ENCODE measurements at regions not wholly inside any gene's neighbourhood (a gene's known extent, or its start where the extent isn't known, plus 50 kb on each side); places are given as distances from the start of the nearest gene placed in this dataset.

DNA sequence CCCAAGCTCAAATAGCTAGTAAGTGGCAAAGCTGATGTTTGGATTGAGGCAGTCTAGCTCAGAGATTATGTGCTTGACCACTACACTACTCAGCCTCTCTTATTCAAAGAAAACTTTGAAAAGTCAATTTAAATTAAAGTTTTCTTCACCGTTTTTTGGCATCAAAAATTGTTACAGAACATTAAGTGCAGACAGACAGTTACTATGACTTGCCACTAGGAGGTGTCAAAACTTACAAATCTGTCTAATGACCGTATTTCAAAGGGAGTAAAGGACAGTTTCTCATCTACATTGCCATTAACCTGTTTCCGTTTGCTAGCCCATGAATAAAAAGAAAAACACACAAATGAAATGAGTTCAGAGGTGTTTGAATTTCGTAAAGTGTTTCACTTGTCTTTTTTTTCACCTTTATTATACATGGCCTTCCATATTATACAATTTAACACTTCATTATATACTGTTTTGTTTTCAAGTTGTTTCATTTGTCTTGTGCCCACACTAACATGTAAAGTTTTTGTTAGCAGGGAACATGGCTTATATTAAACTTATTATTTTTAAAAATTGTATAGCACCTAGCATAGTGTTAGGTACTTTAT, 57.4 kb upstream of the MTF2 start:
- H3K4me3 ChIP-seq, result no peak overlapping the region
- DNase-seq (no peak), ATAC-seq (ENCODE audit: low FRiP score in 2 of 2) (peak in 1 of 2 donors; percentile 84)
- WGBS, 2 donors, result 8 to 16% methylated on average over 4 of the region's 4 CpGs
- H3K4me1 ChIP-seq, result peaks cover 0 to 6% (median 0%) of the 10 kb centered on the region in 4 donors
- no peaks in the 10 kb centered on the region for H3K27me3 ChIP-seq
- H3K36me3 ChIP-seq, result no peaks in the 10 kb centered on the region
- no peak overlapping the region for H3K27ac ChIP-seq
- TF ChIP-seq EP300 (IDR thresholded peaks at IDR 0.05) (no peak), POLR2AphosphoS5 (IDR thresholded peaks at IDR 0.05) (no peak)
- TF ChIP-seq, protein P1, sequence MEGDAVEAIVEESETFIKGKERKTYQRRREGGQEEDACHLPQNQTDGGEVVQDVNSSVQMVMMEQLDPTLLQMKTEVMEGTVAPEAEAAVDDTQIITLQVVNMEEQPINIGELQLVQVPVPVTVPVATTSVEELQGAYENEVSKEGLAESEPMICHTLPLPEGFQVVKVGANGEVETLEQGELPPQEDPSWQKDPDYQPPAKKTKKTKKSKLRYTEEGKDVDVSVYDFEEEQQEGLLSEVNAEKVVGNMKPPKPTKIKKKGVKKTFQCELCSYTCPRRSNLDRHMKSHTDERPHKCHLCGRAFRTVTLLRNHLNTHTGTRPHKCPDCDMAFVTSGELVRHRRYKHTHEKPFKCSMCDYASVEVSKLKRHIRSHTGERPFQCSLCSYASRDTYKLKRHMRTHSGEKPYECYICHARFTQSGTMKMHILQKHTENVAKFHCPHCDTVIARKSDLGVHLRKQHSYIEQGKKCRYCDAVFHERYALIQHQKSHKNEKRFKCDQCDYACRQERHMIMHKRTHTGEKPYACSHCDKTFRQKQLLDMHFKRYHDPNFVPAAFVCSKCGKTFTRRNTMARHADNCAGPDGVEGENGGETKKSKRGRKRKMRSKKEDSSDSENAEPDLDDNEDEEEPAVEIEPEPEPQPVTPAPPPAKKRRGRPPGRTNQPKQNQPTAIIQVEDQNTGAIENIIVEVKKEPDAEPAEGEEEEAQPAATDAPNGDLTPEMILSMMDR (IDR thresholded peaks at IDR 0.05), result peak; percentile 46 to 82 (median 64)
- no peaks in the 10 kb centered on the region for H3K9me3 ChIP-seq

DNA sequence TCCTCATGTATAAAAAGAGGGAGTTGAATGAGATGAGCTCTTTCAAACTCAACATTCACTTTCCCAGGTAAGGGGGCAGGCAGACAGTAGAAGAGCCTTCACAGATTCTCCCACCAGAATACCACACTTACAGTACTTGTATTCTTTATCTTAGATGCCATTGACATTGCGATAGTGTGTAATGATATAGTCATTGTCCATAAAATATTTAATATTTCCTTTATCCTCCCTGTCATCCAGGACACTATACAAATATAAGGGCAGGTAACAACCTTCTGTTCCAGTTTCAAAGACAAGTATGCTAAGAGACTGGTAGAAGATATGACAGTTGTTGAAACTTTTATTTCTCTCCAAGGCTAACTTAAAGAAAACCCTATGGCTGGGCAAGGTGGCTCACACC, 56.5 kb upstream of the MTF2 start:
- Histone ChIP-seq H3K4me3 (no peak overlapping the region), H3K27me3 (no peaks in the 10 kb centered on the region), H3K27ac (no peak overlapping the region), H3K36me3 (no peaks in the 10 kb centered on the region), H3K4me1 (peaks cover 0 to 6% (median 0%) of the 10 kb centered on the region in 4 donors), H3K9me3 (no peaks in the 10 kb centered on the region)
- no peak for ATAC-seq (ENCODE audit: low FRiP score in 2 of 2)
- 94 to 100% methylated on average over 1 of the region's 1 CpG for WGBS, 2 donors
- no peak for DNase-seq
- TF ChIP-seq EP300 (IDR thresholded peaks at IDR 0.05) (no peak), POLR2A (IDR thresholded peaks at IDR 0.05) (no peak), POLR2AphosphoS5 (IDR thresholded peaks at IDR 0.05) (no peak)
- TF ChIP-seq, protein P1 (IDR thresholded peaks at IDR 0.05), result no peak

DNA sequence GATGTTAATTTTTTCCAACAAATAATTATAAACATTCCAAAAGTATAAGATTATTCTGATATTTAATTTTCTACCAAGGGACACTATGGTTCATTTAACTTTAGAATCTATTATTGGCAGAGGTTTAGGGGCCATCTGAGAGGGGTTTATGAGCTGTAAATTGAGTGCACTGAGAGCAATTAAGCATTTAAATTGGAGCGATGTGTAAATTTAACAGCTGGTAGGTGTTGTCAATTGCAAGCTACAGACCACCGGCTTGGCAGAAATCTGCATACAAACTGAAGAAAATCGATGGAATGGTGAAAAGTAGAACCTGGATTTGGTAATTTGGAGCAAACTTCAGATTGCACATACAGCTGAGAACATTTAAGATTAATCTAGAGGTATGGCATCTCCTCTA, 55.8 kb upstream of the MTF2 start:
- TF ChIP-seq, protein P1 (IDR thresholded peaks at IDR 0.05), result no peak
- TF ChIP-seq EP300 (IDR thresholded peaks at IDR 0.05) (no peak), POLR2A (IDR thresholded peaks at IDR 0.05) (no peak), POLR2AphosphoS5 (IDR thresholded peaks at IDR 0.05) (no peak)
- no peaks in the 10 kb centered on the region for H3K9me3 ChIP-seq
- ATAC-seq (ENCODE audit: low FRiP score in 2 of 2) (no peak), DNase-seq (no peak)
- no peak overlapping the region for H3K27ac ChIP-seq
- H3K4me1 ChIP-seq, result peaks cover 0 to 6% (median 0%) of the 10 kb centered on the region in 4 donors
- H3K36me3 ChIP-seq, result no peaks in the 10 kb centered on the region
- H3K4me3 ChIP-seq, result no peak overlapping the region
- 54 to 56% methylated on average over 3 of the region's 3 CpGs for WGBS, 2 donors
- H3K27me3 ChIP-seq, result no peaks in the 10 kb centered on the region

DNA sequence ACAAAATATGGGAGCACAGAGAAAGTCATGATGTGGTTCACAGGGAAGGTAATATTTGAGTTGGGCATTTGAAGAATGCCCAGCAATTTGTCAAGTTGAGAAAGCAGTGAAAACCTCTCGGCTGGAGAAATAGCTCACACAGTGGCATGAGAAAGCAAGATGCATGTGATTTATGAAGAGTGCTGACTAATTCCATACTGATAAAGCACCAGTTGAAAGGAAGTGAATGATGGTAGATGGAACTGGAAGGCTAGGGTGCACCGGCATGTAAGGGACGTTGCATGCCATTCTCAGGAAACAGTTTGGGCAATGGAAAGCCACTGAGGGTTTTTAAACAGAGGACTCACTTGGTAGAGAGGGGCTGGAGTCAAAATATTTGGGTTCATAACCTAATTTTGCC, 53.5 kb upstream of the MTF2 start:
- Histone ChIP-seq H3K27me3 (no peaks in the 10 kb centered on the region), H3K27ac (no peak overlapping the region), H3K4me3 (no peak overlapping the region), H3K4me1 (peaks cover 0 to 6% (median 0%) of the 10 kb centered on the region in 4 donors), H3K9me3 (no peaks in the 10 kb centered on the region), H3K36me3 (no peaks in the 10 kb centered on the region)
- DNase-seq, result no peak
- 47 to 74% methylated on average over 3 of the region's 3 CpGs for WGBS, 2 donors
- no peak for ATAC-seq (ENCODE audit: low FRiP score in 2 of 2)
- no peak for TF ChIP-seq EP300 (IDR thresholded peaks at IDR 0.05)
- TF ChIP-seq, protein P1 (IDR thresholded peaks at IDR 0.05), result no peak
- TF ChIP-seq POLR2A (IDR thresholded peaks at IDR 0.05), result no peak
- TF ChIP-seq POLR2AphosphoS5 (IDR thresholded peaks at IDR 0.05), result no peak

DNA sequence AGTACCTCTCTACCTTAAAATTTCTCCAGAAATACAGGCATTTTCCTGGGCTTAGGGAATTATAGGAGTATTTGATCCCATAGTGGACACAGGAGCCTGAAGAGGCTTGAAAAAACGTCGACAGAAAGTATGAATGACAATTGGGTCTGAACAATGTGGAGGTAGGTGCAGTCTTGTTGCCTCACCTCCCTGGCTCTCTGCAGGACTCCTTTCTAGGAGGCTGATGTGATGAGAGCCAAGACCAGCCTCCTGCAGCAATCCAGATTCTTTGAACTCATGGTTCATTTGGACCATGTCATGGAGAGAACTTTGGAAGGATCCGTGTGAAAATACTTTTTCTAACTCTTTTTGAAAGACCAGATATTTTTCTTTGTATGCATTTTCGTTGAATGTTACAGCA, 50.5 kb upstream of the MTF2 start:
- WGBS, 2 donors, result 42 to 43% methylated on average over 4 of the region's 4 CpGs
- H3K4me3 ChIP-seq, result no peak overlapping the region
- TF ChIP-seq EP300 (IDR thresholded peaks at IDR 0.05) (no peak), POLR2A (IDR thresholded peaks at IDR 0.05) (no peak), POLR2AphosphoS5 (IDR thresholded peaks at IDR 0.05) (no peak)
- TF ChIP-seq, protein P1 (IDR thresholded peaks at IDR 0.05), result no peak

More for the DNA sequence above, 50.5 kb upstream of the MTF2 start:
- DNase-seq (no peak), ATAC-seq (ENCODE audit: low FRiP score in 2 of 2) (no peak)
- Histone ChIP-seq H3K9me3 (no peaks in the 10 kb centered on the region), H3K4me1 (no peaks in the 10 kb centered on the region), H3K27ac (no peak overlapping the region), H3K36me3 (no peaks in the 10 kb centered on the region), H3K27me3 (no peaks in the 10 kb centered on the region)
